C4-2B (cell line): ENCODE measurements at regions not wholly inside any gene's neighbourhood (a gene's known extent, or its start where the extent isn't known, plus 50 kb on each side); places are given as distances from the start of the nearest gene placed in this dataset.

ENCODE experiments used
- CTCF ChIP-seq: fragments of 450-650 bp; conservative IDR thresholded peaks from 2 replicates; pipeline ENCODE4 v1.5.1; 2017; ENCODE audit warnings: mild to moderate bottlenecking
- ZFX ChIP-seq: fragments of 450-650 bp; IDR thresholded peaks from 2 replicates; pipeline ENCODE4 v1.6.1; 2017

GRCh38 chr2:195450552-195451113, 206.4 kb upstream of the SLC39A10 start:
- TF ChIP-seq CTCF: no peak
- TF ChIP-seq ZFX: no peak
